Stimulated activated CD4-positive, alpha-beta T cell treated with anti-CD3 and anti-CD28 coated beads, Interleukin-15, amount 100 ng/mL, for 1 hour (primary cell): ENCODE measurements at regions not wholly inside any gene's neighbourhood (a gene's known extent, or its start where the extent isn't known, plus 50 kb on each side); places are given as distances from the start of the nearest gene placed in this dataset.
"Not testable (repeated sequence)": the region's sequence is repeated elsewhere in the genome, so short reads cannot be mapped to it uniquely, and the experiment has no call there.

Experiments
- DNase-seq, 2 donors: peaks; one replicate each; pipeline ENCODE4 v3.0.0-alpha.2; 2020; ENCODE audit warnings: low read depth in 1 of 2, low spot score in 1 of 2

- DNase-seq = no peak
Measured at GRCh38 chr13:109332506-109333499, 453.6 kb downstream of the IRS2 start.

- DNase-seq = no peak
Measured at GRCh38 chr13:109331898-109332297, 454.5 kb downstream of the IRS2 start.

- no peak for DNase-seq
Measured at GRCh38 chr13:109331011-109331433, 455.4 kb downstream of the IRS2 start.

DNA sequence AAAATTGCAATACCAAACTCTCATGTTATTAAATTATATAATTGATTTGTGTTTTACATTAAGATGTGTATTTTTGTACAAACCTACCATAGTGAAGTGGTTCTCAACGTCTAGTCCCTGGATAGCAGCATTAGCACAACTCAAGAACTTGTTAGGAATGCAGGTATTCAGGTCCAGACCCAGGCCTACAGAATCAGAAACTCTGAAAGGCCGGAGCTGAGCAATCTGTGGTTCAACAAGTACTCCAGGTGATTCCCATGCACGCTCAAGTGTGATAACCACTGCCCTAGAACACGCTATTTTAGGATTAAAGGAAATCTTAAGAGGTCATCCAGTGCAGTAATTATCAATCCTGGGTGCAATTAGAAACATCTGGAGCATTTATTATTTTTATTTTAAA lies 456.3 kb downstream of the IRS2 start:
- DNase-seq = no peak

- DNase-seq = no peak
Measured at GRCh38 chr13:109329175-109329574, 457.2 kb downstream of the IRS2 start.

- no peak for DNase-seq
Measured at GRCh38 chr13:109326601-109327000, 459.8 kb downstream of the IRS2 start.

DNA sequence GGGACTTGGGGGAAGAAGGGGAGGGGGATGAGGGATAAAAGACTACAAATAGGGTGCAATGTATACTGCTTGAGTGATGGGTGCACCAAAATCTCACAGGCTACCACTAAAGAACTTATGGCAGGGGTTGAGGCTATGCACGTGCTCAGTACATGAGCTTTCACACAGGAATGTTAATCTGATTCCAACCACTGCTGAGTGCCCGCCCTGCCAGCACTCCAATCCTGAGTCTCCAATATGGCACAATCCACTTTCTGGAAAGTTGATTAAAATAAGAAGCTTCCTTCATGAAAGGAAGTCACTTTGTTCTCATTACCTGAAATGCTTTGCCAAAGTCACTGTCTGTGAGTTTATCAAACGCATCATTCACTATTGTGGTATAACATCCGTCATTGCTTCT lies 463.0 kb downstream of the IRS2 start:
- no peak for DNase-seq

DNA sequence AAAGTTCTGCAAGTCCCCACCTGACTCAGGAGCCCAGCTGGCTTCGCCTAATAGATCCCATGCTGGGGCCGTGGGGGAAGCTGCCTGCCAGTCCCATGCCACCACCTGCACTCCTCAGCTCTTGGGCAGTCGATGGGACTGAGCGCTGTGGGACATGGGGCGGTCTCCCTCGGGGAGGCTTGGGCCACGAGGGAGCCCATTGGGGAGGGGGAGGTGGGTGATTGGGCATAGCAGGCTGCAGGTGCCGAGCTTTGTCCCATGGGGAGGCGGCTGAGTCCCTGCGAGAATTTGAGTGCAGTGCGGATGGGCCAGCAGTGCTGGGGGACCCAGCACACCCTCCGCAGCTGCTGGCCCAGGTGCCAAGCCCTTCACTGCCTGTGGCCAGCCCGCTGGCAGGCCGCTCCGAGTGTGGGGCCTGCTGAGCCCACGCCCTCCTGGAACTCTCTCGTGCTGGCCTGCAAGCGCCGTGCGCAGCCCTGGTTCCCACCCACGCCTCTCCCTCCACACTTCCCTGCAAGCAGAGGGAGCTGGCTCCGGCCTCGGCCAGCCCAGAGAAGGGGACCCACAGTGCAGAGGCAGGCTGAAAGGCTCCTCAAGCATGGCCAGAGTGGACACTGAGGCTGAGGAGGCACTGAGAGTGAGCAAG lies 467.3 kb downstream of the IRS2 start:
- no peak for DNase-seq

GRCh38 chr13:109315481-109315880 lies 470.9 kb downstream of the IRS2 start:
- no peak for DNase-seq

- DNase-seq = no peak
Measured at GRCh38 chr13:109314101-109314500, 472.3 kb downstream of the IRS2 start.

DNA sequence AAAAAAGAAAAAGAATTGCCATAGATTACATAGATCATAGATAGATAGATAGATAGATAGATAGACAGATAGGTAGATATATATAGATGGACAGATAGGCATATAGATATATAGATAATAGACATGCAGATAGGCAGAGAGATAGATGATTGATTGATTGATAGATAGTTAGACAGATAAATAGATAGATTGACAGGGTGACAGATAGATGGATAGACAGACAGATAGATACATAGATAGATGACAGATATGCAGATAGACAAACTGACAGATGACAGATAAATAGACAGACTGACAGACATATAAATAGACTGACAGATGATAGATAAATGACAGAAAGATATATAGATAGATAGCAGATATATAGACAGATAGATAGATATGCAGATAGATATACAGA lies 474.0 kb downstream of the IRS2 start:
- no peak for DNase-seq

DNA sequence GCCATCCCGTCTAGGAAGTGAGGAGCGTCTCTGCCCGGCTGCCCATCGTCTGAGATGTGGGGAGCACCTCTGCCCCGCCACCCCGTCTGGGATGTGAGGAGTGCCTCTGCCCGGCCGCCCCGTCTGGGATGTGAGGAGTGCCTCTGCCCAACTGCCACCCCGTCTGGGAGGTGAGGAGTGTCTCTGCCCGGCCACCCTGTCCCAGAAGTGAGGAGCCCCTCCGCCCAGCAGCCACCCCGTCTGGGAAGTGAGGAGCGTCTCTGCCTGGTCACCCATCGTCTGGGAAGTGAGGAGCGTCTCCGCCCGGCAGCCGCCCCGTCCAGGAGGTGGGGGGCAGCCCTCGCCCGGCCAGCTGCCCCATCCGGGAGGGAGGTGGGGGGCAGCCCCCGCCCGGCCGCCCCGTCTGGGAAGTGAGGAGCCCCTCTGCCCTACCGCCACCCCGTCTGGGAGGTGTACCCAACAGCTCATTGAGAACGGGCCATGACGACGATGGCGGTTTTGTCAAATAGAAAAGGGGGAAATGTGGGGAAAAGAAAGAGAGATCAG lies 474.9 kb downstream of the IRS2 start:
- not testable (repeated sequence) for DNase-seq

DNA sequence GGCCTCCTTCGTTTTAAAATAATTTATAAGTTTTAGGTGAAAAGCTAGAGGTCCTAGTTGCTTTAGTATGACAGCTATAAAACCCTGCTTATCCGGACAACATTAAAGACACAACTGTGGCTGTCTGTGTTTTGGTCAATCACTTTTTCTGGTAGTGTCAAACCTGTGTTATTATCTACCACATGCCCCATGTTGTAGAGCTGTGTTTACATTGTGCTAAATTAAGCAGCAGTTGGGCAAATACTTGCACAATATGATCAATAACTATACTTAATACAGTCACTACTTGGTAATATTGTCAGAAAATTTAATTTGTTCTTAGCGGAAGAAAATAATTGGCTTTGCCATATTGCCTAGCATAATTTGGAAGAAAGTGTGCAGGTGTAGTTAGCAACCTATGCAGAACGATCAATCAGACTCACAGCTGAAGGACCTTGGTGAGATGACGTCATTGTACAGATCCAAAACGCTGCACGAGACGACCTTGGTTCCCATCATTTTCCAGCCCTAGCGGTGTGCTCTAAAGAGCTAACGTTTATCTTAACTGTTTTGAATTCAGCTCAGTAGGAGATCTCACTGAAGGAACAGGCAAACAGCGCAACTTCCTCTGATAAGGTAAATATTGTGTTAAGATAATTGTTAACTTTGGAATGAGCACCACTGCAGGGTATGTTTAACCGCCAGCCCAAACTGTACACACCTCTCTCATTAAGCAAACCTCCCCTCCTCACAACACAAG lies 476.6 kb downstream of the IRS2 start:
- no peak for DNase-seq

- DNase-seq = no peak
Measured at GRCh38 chr13:109307027-109307426, 479.4 kb downstream of the IRS2 start.

GRCh38 chr13:109301726-109302125 lies 484.7 kb downstream of the IRS2 start:
- no peak for DNase-seq

DNA sequence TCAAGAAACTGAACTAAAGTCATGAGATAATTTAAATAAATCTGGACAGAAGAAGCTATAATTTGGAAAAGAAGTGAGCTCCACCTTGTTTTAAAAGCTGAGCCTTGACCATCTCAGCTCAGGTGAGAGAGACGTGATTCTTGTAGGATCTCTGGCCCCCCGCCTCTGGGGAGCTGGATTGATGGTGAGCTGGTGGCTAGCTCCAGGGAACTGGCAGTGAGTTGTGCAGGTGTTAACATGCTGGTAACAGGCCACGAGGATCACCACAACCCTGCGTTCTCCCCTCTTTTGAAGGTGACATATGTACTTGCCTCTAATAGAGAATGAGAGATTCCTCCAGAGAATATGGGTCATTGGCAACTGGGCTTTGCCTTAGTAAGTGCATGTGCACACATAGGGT lies 485.1 kb downstream of the IRS2 start:
- DNase-seq = no peak

DNA sequence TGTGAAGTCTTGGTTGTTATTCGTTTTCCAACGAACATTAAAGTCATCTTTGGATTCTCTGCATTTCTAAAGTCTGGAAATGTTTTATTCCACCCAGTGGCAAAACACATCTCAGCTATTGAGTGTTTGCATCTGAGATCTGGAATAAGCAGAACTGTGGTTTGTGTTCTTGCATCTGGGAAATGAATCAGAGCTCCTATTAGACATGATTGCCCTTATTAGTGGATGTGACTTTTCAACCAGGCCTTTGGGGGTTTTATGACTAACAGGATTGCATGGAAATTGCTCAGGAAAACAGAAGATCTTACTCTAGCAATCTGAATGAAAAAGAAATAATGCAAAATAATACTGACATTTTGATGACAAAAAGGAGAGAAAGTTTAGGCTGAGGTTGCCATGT lies 488.8 kb downstream of the IRS2 start:
- DNase-seq = no peak

GRCh38 chr13:109293166-109293565 lies 493.2 kb downstream of the IRS2 start:
- DNase-seq = no peak

DNA sequence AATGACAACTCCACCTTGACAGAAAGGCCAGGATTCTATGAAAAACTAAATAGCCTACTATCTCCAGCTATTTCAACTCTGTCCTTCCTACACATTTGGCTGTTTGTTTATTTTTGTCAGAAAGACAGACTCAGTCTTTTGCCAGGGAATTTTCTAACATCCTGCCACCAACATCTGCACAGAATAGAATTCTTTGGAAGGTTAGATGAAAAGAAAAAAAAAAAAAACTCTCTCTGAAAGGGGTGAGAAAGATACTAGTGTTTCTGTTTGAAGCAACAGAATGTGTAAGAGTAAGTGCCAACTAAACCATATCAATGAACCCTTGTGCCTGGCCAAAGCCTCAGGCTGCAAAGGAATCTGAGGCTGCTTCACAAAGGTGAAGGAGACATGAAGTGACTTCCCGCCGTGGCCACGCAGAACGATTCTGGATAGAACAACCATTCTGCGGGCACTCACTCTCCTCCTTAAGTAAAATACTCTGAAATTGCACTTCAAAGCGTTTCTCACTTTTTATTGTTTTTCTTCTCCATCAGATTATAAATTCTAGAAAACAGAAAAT lies 498.2 kb downstream of the IRS2 start:
- no peak for DNase-seq

DNA sequence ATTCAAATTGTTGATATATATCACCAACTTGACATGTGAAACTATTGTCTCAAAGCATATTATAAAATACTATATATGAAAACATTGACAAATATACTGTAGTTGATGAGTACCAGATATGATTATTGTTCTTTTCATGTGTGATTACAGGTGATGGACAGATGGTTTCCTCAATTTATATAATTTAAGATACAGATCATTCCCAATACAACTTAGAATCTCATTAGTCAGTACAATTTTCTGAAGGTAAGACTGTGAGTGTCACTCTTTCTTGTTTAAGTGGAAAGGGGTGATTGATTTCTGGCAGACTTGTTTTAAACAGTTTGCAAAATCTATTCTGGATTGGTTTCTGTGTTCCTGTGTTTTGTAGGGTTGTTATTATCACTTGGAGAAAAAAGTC lies 498.8 kb downstream of the IRS2 start:
- no peak for DNase-seq

DNA sequence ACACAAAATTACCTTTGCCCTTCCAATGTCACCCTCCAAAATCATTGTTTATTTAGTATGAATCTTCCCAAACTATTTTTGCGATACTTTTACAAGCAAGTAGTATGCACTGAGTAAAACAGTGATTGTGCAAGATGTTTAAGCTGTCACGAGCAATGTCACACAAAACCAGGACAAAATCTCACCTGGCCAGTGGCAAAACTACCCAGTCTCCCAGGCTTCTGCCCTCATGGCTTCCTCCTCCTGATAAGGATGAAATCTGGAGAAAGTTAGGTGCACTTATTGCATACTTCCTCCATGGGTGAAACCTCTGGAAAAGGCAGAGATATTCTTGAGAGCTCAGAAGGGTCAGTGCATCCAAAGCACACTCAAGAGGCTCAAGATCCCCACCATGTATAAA lies 500.8 kb downstream of the IRS2 start:
- no peak for DNase-seq
